Activated T-helper 1 cell treated with Interleukin-2 at 50 U/mL for 16 hours (primary cell): ENCODE measurements at regions not wholly inside any gene's neighbourhood (a gene's known extent, or its start where the extent isn't known, plus 50 kb on each side); places are given as distances from the start of the nearest gene placed in this dataset.
"Not testable (repeated sequence)": the region's sequence is repeated elsewhere in the genome, so short reads cannot be mapped to it uniquely, and the experiment has no call there.

ENCODE experiments used
- DNase-seq: peaks from one replicate; pipeline ENCODE4 v3.0.0-alpha.2; 2020; ENCODE audit warnings: low read depth

GRCh38 chr12:131633610-131634009, 77.3 kb upstream of the SFSWAP start:
- not testable (repeated sequence) for DNase-seq

GRCh38 chr12:131634037-131634436, 76.9 kb upstream of the SFSWAP start:
- DNase-seq = no peak

- not testable (repeated sequence) for DNase-seq
Measured at GRCh38 chr12:131635012-131635411, 75.9 kb upstream of the SFSWAP start.

GRCh38 chr12:131635491-131636122, 75.3 kb upstream of the SFSWAP start:
- DNase-seq = no peak

GRCh38 chr12:131636266-131636665, 74.6 kb upstream of the SFSWAP start:
- DNase-seq = no peak

- no peak for DNase-seq
Measured at GRCh38 chr12:131636940-131637750, 73.7 kb upstream of the SFSWAP start.

GRCh38 chr12:131637986-131638385, 72.9 kb upstream of the SFSWAP start:
- DNase-seq = no peak

GRCh38 chr12:131639270-131639940, 71.5 kb upstream of the SFSWAP start:
- no peak for DNase-seq

- DNase-seq = no peak
Measured at GRCh38 chr12:131640525-131640924, 70.4 kb upstream of the SFSWAP start.

- no peak for DNase-seq
Measured at GRCh38 chr12:131641315-131641714, 69.6 kb upstream of the SFSWAP start.

GRCh38 chr12:131642101-131642540, 68.8 kb upstream of the SFSWAP start:
- no peak for DNase-seq

GRCh38 chr12:131642771-131643170, 68.1 kb upstream of the SFSWAP start:
- DNase-seq = no peak

- DNase-seq = no peak
Measured at GRCh38 chr12:131643631-131644452, 67.0 kb upstream of the SFSWAP start.

- no peak for DNase-seq
Measured at GRCh38 chr12:131644481-131644880, 66.4 kb upstream of the SFSWAP start.

- DNase-seq = not testable (repeated sequence)
Measured at GRCh38 chr12:131644917-131645316, 66.0 kb upstream of the SFSWAP start.

- not testable (repeated sequence) for DNase-seq
Measured at GRCh38 chr12:131645557-131645956, 65.3 kb upstream of the SFSWAP start.

GRCh38 chr12:131646444-131646843, 64.4 kb upstream of the SFSWAP start:
- not testable (repeated sequence) for DNase-seq

- no peak for DNase-seq
Measured at GRCh38 chr12:131647667-131648066, 63.2 kb upstream of the SFSWAP start.

- DNase-seq = not testable (repeated sequence)
Measured at GRCh38 chr12:131655469-131656174, 55.3 kb upstream of the SFSWAP start.

GRCh38 chr12:131656796-131657195, 54.1 kb upstream of the SFSWAP start:
- DNase-seq = not testable (repeated sequence)

GRCh38 chr12:131658605-131659004, 52.3 kb upstream of the SFSWAP start:
- not testable (repeated sequence) for DNase-seq
